Ovary (tissue), 3 donors: ENCODE measurements at regions not wholly inside any gene's neighbourhood (a gene's known extent, or its start where the extent isn't known, plus 50 kb on each side); places are given as distances from the start of the nearest gene placed in this dataset.

Experiments
- CTCF ChIP-seq, 3 donors: fragments of 450-650 bp in 2 of 3; fragments of 200-600 bp in 1 of 3; IDR thresholded peaks; one replicate each; pipeline versions ENCODE4 v1.5.1 to v1.8.0; 2016 to 2022; ENCODE audit warnings: antibody characterized with exemption in 3 of 3, mild to moderate bottlenecking in 1 of 3
- EP300 ChIP-seq: sonication (generic); formaldehyde crosslinking; IDR thresholded peaks from one replicate; pipeline ENCODE4 v1.6.1; 2017; ENCODE audit warnings: antibody characterized with exemption
- donor health status: DM: no; HTN: no; CAD: no.

GRCh38 chr1:80846966-80847365, 953.8 kb upstream of the ADGRL2 start:
- TF ChIP-seq CTCF (IDR thresholded peaks at IDR 0.05) = no peak
- TF ChIP-seq EP300 = no peak
